Endothelial cell of umbilical vein (primary cell): ENCODE measurements at regions not wholly inside any gene's neighbourhood (a gene's known extent, or its start where the extent isn't known, plus 50 kb on each side); places are given as distances from the start of the nearest gene placed in this dataset.

ENCODE experiments used
- BruUV-seq: library from RNA; stranded (reverse); fragments of 400-500 nt; replicated peaks from 2 replicates; lab custom pipeline; 2021; lab: Mats Ljungman, UMichigan
- CTCF ChIA-PET: fragments of 300-600, 350-600 bp; sonication (Branson Sonifier 250); formaldehyde crosslinking; loops from one replicate; lab custom pipeline; 2021; ENCODE audit warnings: antibody characterized with exemption, inconsistent platforms; lab: Charles Lee
- POLR2A ChIA-PET: fragments of 300-600, 350-600 bp; sonication (Branson Sonifier 250); formaldehyde crosslinking; loops from one replicate; lab custom pipeline; 2021; ENCODE audit warnings: antibody characterized with exemption, inconsistent platforms; lab: Charles Lee
- DNase-seq: peaks from one replicate; pipeline ENCODE4 v3.0.0-alpha.2; 2011; ENCODE audit warnings: low read depth, low spot score
- FAIRE-seq: peaks from 2 replicates; lab custom pipeline; 2011; peaks lifted over from hg19 to GRCh38; lab: Jason Lieb, UNC
- H2AFZ ChIP-seq: 2 replicates; pipeline ENCODE4 v1.6.0; 2012; ENCODE audit warnings: low read depth, low read length, control low read depth, inconsistent platforms
- H3K27ac ChIP-seq: 2 replicates; pipeline ENCODE4 v1.5.1; 2011; ENCODE audit warnings: low read depth, mild to moderate bottlenecking, control low read depth, low read length, moderate library complexity; ENCODE audit not compliant: insufficient read depth
- H3K27me3 ChIP-seq, 2 experiments: 2 replicates each; pipeline versions ENCODE4 v1.6.0 to v1.6.1; 2011; ENCODE audit warnings: low read length in 2 of 2, mixed read lengths in 1 of 2; ENCODE audit not compliant: control insufficient read depth in 2 of 2, insufficient read depth in 2 of 2
- H3K36me3 ChIP-seq, 2 experiments: 2 replicates in 1 of 2; 3 replicates in 1 of 2; pipeline ENCODE4 v1.5.1; 2011; ENCODE audit warnings: low read length in 2 of 2, mild to moderate bottlenecking in 1 of 2, moderate library complexity in 1 of 2; ENCODE audit not compliant: control insufficient read depth in 2 of 2, insufficient read depth in 2 of 2; ENCODE audit errors: extremely low read depth in 1 of 2
- H3K4me1 ChIP-seq: 3 replicates; pipeline ENCODE4 v1.5.1; 2011; ENCODE audit warnings: mild to moderate bottlenecking, low read length; ENCODE audit not compliant: control insufficient read depth, insufficient read depth; ENCODE audit errors: extremely low read depth
- H3K4me2 ChIP-seq: 2 replicates; pipeline ENCODE4 v1.6.1; 2011; ENCODE audit warnings: low read length, control low read depth, mixed read lengths; ENCODE audit not compliant: insufficient read depth
- H3K4me3 ChIP-seq, 3 experiments: fragments of 200-600 bp in 1 of 3; sonication (generic), shearing (Covaris generic) in 1 of 3; replicated peaks in 1 of 3; 2 replicates each; pipeline ENCODE4 v1.5.1; 2011 to 2016; ENCODE audit warnings: control low read depth in 3 of 3, low read length in 3 of 3, mild to moderate bottlenecking in 2 of 3, inconsistent platforms in 1 of 3, low read depth in 1 of 3, moderate library complexity in 1 of 3; ENCODE audit not compliant: insufficient read depth in 1 of 3
- H3K79me2 ChIP-seq: 2 replicates; pipeline ENCODE4 v1.6.0; 2012; ENCODE audit warnings: low read length, inconsistent platforms; ENCODE audit not compliant: control insufficient read depth, insufficient read depth
- H3K9ac ChIP-seq: replicated peaks from 2 replicates; pipeline ENCODE3; 2011; ENCODE audit warnings: low read length, control low read depth; ENCODE audit not compliant: insufficient read depth; ENCODE audit errors: extremely low read depth
- H3K9me1 ChIP-seq: replicated peaks from 3 replicates; pipeline ENCODE4 v1.6.0; 2011; ENCODE audit warnings: mild to moderate bottlenecking, low read length; ENCODE audit not compliant: control insufficient read depth, insufficient read depth; ENCODE audit errors: extremely low read depth
- H3K9me3 ChIP-seq: replicated peaks from 2 replicates; pipeline ENCODE4 v1.5.1; 2012; ENCODE audit warnings: low read length, inconsistent platforms; ENCODE audit not compliant: control insufficient read depth, insufficient read depth
- H4K20me1 ChIP-seq: replicated peaks from 2 replicates; pipeline ENCODE3; 2011; ENCODE audit warnings: mild to moderate bottlenecking, low read length; ENCODE audit not compliant: control insufficient read depth, insufficient read depth; ENCODE audit errors: extremely low read depth
- CTCF ChIP-seq, 2 donors: IDR thresholded peaks; 1 replicate in 1 of 2; 2 replicates in 1 of 2; pipeline ENCODE4 v1.5.1; 2011; ENCODE audit warnings: low read length in 2 of 2, mild to moderate bottlenecking in 2 of 2, moderate library complexity in 2 of 2, control low read depth in 1 of 2, inconsistent platforms in 1 of 2, low read depth in 1 of 2; ENCODE audit not compliant: insufficient read depth in 1 of 2; ENCODE audit errors: extremely low read depth in 1 of 2
- EZH2 ChIP-seq: IDR thresholded peaks from 2 replicates; pipeline ENCODE4 v1.6.1; 2012; ENCODE audit warnings: borderline replicate concordance, low read depth, mild to moderate bottlenecking, moderate library complexity, low read length, inconsistent platforms; ENCODE audit not compliant: severe bottlenecking
- FOS ChIP-seq: IDR thresholded peaks from 2 replicates; pipeline ENCODE4 v1.6.1; 2011; ENCODE audit warnings: mild to moderate bottlenecking, low read length, moderate library complexity, borderline replicate concordance; ENCODE audit not compliant: insufficient read depth
- GATA2 ChIP-seq: IDR thresholded peaks from 2 replicates; pipeline ENCODE4 v1.7.0; 2011; ENCODE audit warnings: low read depth, mild to moderate bottlenecking, moderate library complexity, mixed read lengths, low read length; ENCODE audit not compliant: insufficient read length, insufficient read depth
- JUN ChIP-seq: IDR thresholded peaks from 2 replicates; pipeline ENCODE4 v1.6.1; 2011; ENCODE audit warnings: borderline replicate concordance, low read depth; ENCODE audit not compliant: insufficient read length, insufficient read depth
- MYC ChIP-seq: IDR thresholded peaks from one replicate; pipeline ENCODE4 v1.6.1; 2011; ENCODE audit warnings: mild to moderate bottlenecking, low read depth, low read length
- POLR2A ChIP-seq: IDR thresholded peaks from 2 replicates; pipeline ENCODE4 v1.6.1; 2012; ENCODE audit warnings: low read depth, mild to moderate bottlenecking, control low read depth, low read length
- POLR2AphosphoS5 ChIP-seq: IDR thresholded peaks from 2 replicates; pipeline ENCODE4 v1.6.1; 2012; ENCODE audit warnings: low read depth, mild to moderate bottlenecking, control low read depth, low read length, moderate library complexity; ENCODE audit not compliant: insufficient read depth
- dilution Hi-C: fragments of 300-500 bp; cut with MboI; formaldehyde crosslinking; loops from one replicate; pipeline ENCODE4 v1.15.0; 2019; ENCODE audit warnings: low sequenced_read_pairs; ENCODE audit not compliant: extremely low pct_ligation_motif_present
- intact Hi-C: fragments of 100-400 bp; cut with micrococcal nuclease; formaldehyde crosslinking; loops from one replicate; pipeline ENCODE4 v1.10.0; 2022
- TF ChIP-seq, protein P1 (sequence below): IDR thresholded peaks from 2 replicates; pipeline ENCODE4 v1.6.1; 2011; ENCODE audit not compliant: insufficient read depth, insufficient read length

- ChIA-PET POLR2A (no interaction called here), CTCF (no interaction called here)
- DNase-seq (no peak), FAIRE-seq (no peak)
- TF ChIP-seq, protein P1, sequence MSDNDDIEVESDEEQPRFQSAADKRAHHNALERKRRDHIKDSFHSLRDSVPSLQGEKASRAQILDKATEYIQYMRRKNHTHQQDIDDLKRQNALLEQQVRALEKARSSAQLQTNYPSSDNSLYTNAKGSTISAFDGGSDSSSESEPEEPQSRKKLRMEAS, result no peak
- TF ChIP-seq FOS (no peak), POLR2A (no peak), EZH2 (no peak), MYC (no peak), GATA2 (no peak), JUN (no peak), POLR2AphosphoS5 (no peak), CTCF (IDR thresholded peaks at IDR 0.05; ENCODE audit: extremely low read depth in 1 of 2, insufficient read depth in 1 of 2, low read depth in 1 of 2, low read length in 2 of 2) (no peak)
- intact Hi-C loops, result no loop called here
- Histone ChIP-seq H3K4me2 (no peak overlapping the region), H3K9me1 (no peaks in the 10 kb centered on the region), H3K27ac (no peak overlapping the region), H3K36me3 (no peaks in the 10 kb centered on the region), H3K79me2 (no peaks in the 10 kb centered on the region), H3K9me3 (no peaks in the 10 kb centered on the region), H3K4me3 (no peak overlapping the region), H3K4me1 (no peaks in the 10 kb centered on the region), H2AFZ (no peak overlapping the region), H4K20me1 (no peaks in the 10 kb centered on the region), H3K9ac (no peak overlapping the region), H3K27me3 (no peaks in the 10 kb centered on the region)
- dilution Hi-C loops, result no loop called here
- BruUV-seq, result no TSS peak
Observed at GRCh38 chr2:33762636-33763035, 163.5 kb upstream of the FAM98A start.
